ENCODE measurements at regions not wholly inside any gene's neighbourhood (a gene's known extent, or its start where the extent isn't known, plus 50 kb on each side); places are given as distances from the start of the nearest gene placed in this dataset.

DNA sequence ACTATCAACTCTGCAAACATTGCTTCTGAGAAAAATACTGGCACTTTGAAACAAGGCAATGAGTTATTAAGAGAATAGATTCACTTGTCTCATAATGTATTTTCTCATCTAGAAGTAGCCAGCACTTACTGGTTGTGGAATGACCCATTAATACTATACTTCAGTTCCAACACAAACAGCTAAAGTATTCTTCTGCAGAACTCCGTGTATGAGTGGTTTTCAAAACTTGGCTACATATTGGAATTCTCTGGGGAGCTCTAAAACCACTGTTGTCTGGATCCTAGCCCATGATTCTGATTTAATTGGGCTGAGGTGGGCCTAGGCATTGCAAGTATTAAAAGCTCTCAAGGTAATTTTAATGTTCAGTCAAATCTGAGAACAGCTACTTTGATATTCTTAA lies 1416.4 kb upstream of the RAG2 start:
- TF ChIP-seq, protein P1, sequence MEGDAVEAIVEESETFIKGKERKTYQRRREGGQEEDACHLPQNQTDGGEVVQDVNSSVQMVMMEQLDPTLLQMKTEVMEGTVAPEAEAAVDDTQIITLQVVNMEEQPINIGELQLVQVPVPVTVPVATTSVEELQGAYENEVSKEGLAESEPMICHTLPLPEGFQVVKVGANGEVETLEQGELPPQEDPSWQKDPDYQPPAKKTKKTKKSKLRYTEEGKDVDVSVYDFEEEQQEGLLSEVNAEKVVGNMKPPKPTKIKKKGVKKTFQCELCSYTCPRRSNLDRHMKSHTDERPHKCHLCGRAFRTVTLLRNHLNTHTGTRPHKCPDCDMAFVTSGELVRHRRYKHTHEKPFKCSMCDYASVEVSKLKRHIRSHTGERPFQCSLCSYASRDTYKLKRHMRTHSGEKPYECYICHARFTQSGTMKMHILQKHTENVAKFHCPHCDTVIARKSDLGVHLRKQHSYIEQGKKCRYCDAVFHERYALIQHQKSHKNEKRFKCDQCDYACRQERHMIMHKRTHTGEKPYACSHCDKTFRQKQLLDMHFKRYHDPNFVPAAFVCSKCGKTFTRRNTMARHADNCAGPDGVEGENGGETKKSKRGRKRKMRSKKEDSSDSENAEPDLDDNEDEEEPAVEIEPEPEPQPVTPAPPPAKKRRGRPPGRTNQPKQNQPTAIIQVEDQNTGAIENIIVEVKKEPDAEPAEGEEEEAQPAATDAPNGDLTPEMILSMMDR (IDR thresholded peaks at IDR 0.05; ENCODE audit: insufficient read depth, low read length), result no peak
- TF ChIP-seq, protein P2, sequence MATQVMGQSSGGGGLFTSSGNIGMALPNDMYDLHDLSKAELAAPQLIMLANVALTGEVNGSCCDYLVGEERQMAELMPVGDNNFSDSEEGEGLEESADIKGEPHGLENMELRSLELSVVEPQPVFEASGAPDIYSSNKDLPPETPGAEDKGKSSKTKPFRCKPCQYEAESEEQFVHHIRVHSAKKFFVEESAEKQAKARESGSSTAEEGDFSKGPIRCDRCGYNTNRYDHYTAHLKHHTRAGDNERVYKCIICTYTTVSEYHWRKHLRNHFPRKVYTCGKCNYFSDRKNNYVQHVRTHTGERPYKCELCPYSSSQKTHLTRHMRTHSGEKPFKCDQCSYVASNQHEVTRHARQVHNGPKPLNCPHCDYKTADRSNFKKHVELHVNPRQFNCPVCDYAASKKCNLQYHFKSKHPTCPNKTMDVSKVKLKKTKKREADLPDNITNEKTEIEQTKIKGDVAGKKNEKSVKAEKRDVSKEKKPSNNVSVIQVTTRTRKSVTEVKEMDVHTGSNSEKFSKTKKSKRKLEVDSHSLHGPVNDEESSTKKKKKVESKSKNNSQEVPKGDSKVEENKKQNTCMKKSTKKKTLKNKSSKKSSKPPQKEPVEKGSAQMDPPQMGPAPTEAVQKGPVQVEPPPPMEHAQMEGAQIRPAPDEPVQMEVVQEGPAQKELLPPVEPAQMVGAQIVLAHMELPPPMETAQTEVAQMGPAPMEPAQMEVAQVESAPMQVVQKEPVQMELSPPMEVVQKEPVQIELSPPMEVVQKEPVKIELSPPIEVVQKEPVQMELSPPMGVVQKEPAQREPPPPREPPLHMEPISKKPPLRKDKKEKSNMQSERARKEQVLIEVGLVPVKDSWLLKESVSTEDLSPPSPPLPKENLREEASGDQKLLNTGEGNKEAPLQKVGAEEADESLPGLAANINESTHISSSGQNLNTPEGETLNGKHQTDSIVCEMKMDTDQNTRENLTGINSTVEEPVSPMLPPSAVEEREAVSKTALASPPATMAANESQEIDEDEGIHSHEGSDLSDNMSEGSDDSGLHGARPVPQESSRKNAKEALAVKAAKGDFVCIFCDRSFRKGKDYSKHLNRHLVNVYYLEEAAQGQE (IDR thresholded peaks at IDR 0.05; ENCODE audit: insufficient replicate concordance, low read depth), result no peak
- TF ChIP-seq POLR2AphosphoS5 (IDR thresholded peaks at IDR 0.05; ENCODE audit: low read depth), result no peak
- no peak for TF ChIP-seq GABPA (IDR thresholded peaks at IDR 0.05; ENCODE audit: low read depth)
- no peak for TF ChIP-seq SPI1 (IDR thresholded peaks at IDR 0.05; ENCODE audit: borderline replicate concordance, low read depth)

All from HL-60 (cell line).